Keratinocyte (primary cell): ENCODE measurements at regions not wholly inside any gene's neighbourhood (a gene's known extent, or its start where the extent isn't known, plus 50 kb on each side); places are given as distances from the start of the nearest gene placed in this dataset.

Experiments used
- DNase-seq: peaks from one replicate; pipeline ENCODE4 v3.0.0-alpha.2; 2011; ENCODE audit warnings: low read depth, missing footprints, low spot score
- FAIRE-seq: peaks from 2 replicates; lab custom pipeline; 2011; peaks lifted over from hg19 to GRCh38; lab: Jason Lieb, UNC
- H2AFZ ChIP-seq: 2 replicates; pipeline ENCODE4 v1.6.0; 2012; ENCODE audit warnings: low read length, control low read depth, inconsistent platforms; ENCODE audit not compliant: control insufficient read depth
- H3K27ac ChIP-seq: 2 replicates; pipeline ENCODE4 v1.5.1; 2011; ENCODE audit warnings: low read length; ENCODE audit not compliant: control insufficient read depth, insufficient read depth
- H3K27me3 ChIP-seq: 3 replicates; pipeline ENCODE4 v1.6.0; 2011; ENCODE audit warnings: low read length; ENCODE audit not compliant: control insufficient read depth, insufficient read depth; ENCODE audit errors: extremely low read depth
- H3K36me3 ChIP-seq, 2 experiments: 2 replicates in 1 of 2; 3 replicates in 1 of 2; pipeline ENCODE4 v1.5.1; 2011; ENCODE audit warnings: low read length in 2 of 2, mild to moderate bottlenecking in 1 of 2; ENCODE audit not compliant: control insufficient read depth in 2 of 2, insufficient read depth in 2 of 2; ENCODE audit errors: extremely low read depth in 1 of 2
- H3K4me1 ChIP-seq: 3 replicates; pipeline ENCODE4 v1.5.1; 2011; ENCODE audit warnings: low read length; ENCODE audit not compliant: control insufficient read depth, insufficient read depth; ENCODE audit errors: extremely low read depth
- H3K4me2 ChIP-seq: 3 replicates; pipeline ENCODE4 v1.6.0; 2011; ENCODE audit warnings: low read depth, low read length; ENCODE audit not compliant: control insufficient read depth, insufficient read depth; ENCODE audit errors: extremely low read depth
- H3K4me3 ChIP-seq, 3 experiments: fragments of 200-600 bp in 1 of 3; sonication (generic) in 1 of 3; 2 replicates in 2 of 3; 3 replicates in 1 of 3; pipeline ENCODE4 v1.5.1; 2011 to 2016; ENCODE audit warnings: low read length in 3 of 3, mild to moderate bottlenecking in 3 of 3, control low read depth in 2 of 3, inconsistent platforms in 1 of 3, low read depth in 1 of 3, mixed read lengths in 1 of 3, mixed run types in 1 of 3, moderate library complexity in 1 of 3; ENCODE audit not compliant: control insufficient read depth in 2 of 3, insufficient read depth in 2 of 3; ENCODE audit errors: extremely low read depth in 1 of 3
- H3K79me2 ChIP-seq: 2 replicates; pipeline ENCODE4 v1.6.0; 2012; ENCODE audit warnings: low read length; ENCODE audit not compliant: control insufficient read depth, insufficient read depth
- H3K9ac ChIP-seq: 3 replicates; pipeline ENCODE4 v1.6.0; 2011; ENCODE audit warnings: low read length; ENCODE audit not compliant: control insufficient read depth, insufficient read depth; ENCODE audit errors: extremely low read depth
- H3K9me1 ChIP-seq: 3 replicates; pipeline ENCODE4 v1.6.0; 2011; ENCODE audit warnings: low read length; ENCODE audit not compliant: control insufficient read depth, insufficient read depth; ENCODE audit errors: extremely low read depth
- H3K9me3 ChIP-seq: 2 replicates; pipeline ENCODE4 v1.5.1; 2012; ENCODE audit warnings: low read depth, low read length; ENCODE audit not compliant: control insufficient read depth
- H4K20me1 ChIP-seq: 3 replicates; pipeline ENCODE4 v1.6.0; 2011; ENCODE audit warnings: low read length; ENCODE audit not compliant: control insufficient read depth, insufficient read depth; ENCODE audit errors: extremely low read depth
- CTCF ChIP-seq, 3 experiments: IDR thresholded peaks in 1 of 3; conservative IDR thresholded peaks in 1 of 3; optimal IDR thresholded peaks in 1 of 3; 2 replicates in 2 of 3; 3 replicates in 1 of 3; pipeline versions ENCODE3 to v1.5.1; 2011; ENCODE audit warnings: low read length in 3 of 3, mild to moderate bottlenecking in 3 of 3, moderate library complexity in 2 of 3, control low read depth in 1 of 3, inconsistent platforms in 1 of 3; ENCODE audit not compliant: insufficient read depth in 2 of 3; ENCODE audit errors: extremely low read depth in 1 of 3
- EZH2 ChIP-seq: IDR thresholded peaks from one replicate; pipeline ENCODE4 v1.6.1; 2012; ENCODE audit warnings: inconsistent platforms, mild to moderate bottlenecking, low read length, moderate library complexity
- dilution Hi-C: fragments of 300-500 bp; cut with MboI; formaldehyde crosslinking; loops from one replicate; pipeline ENCODE4 v1.7.0; 2020; ENCODE audit warnings: low sequenced_read_pairs; ENCODE audit not compliant: extremely low pct_ligation_motif_present

- H3K9me1 ChIP-seq = no peaks in the 10 kb centered on the region
- no peak overlapping the region for H3K27ac ChIP-seq
- DNase-seq = no peak
- no peaks in the 10 kb centered on the region for H3K27me3 ChIP-seq
- no peaks in the 10 kb centered on the region for H4K20me1 ChIP-seq
- dilution Hi-C loops = no loop called here
- no peak for FAIRE-seq
- no peak overlapping the region for H3K4me2 ChIP-seq
- no peaks in the 10 kb centered on the region for H3K79me2 ChIP-seq
- no peak overlapping the region for H3K9ac ChIP-seq
- H2AFZ ChIP-seq = no peak overlapping the region
- TF ChIP-seq CTCF (optimal IDR thresholded peaks at IDR 0.05 in 1 of 3, IDR thresholded peaks at IDR 0.05 in 1 of 3, conservative IDR thresholded peaks at IDR 0.05 in 1 of 3; ENCODE audit: extremely low read depth in 1 of 3, insufficient read depth in 2 of 3, low read length in 3 of 3) (no peak), EZH2 (no peak)
- no peak overlapping the region for H3K4me3 ChIP-seq
- H3K9me3 ChIP-seq = no peaks in the 10 kb centered on the region
- H3K36me3 ChIP-seq = no peaks in the 10 kb centered on the region
- no peaks in the 10 kb centered on the region for H3K4me1 ChIP-seq
Measured at GRCh38 chr2:7403092-7403775, 486.0 kb downstream of the RNF144A start.

GRCh38 chr2:7405861-7406715 lies 488.9 kb downstream of the RNF144A start:
- H3K27ac ChIP-seq = no peak overlapping the region
- H3K36me3 ChIP-seq = no peaks in the 10 kb centered on the region
- no peaks in the 10 kb centered on the region for H3K9me1 ChIP-seq
- DNase-seq (no peak), FAIRE-seq (no peak)
- no peaks in the 10 kb centered on the region for H3K79me2 ChIP-seq
- H3K4me2 ChIP-seq = no peak overlapping the region
- TF ChIP-seq EZH2 (no peak), CTCF (optimal IDR thresholded peaks at IDR 0.05 in 1 of 3, IDR thresholded peaks at IDR 0.05 in 1 of 3, conservative IDR thresholded peaks at IDR 0.05 in 1 of 3; ENCODE audit: extremely low read depth in 1 of 3, insufficient read depth in 2 of 3, low read length in 3 of 3) (no peak)
- H3K27me3 ChIP-seq = no peaks in the 10 kb centered on the region
- dilution Hi-C loops = no loop called here
- no peak overlapping the region for H3K9ac ChIP-seq
- H2AFZ ChIP-seq = no peak overlapping the region
- no peaks in the 10 kb centered on the region for H4K20me1 ChIP-seq
- H3K4me3 ChIP-seq = no peak overlapping the region
- H3K9me3 ChIP-seq = no peaks in the 10 kb centered on the region
- H3K4me1 ChIP-seq = no peaks in the 10 kb centered on the region
